ENCODE measurements at regions not wholly inside any gene's neighbourhood (a gene's known extent, or its start where the extent isn't known, plus 50 kb on each side); places are given as distances from the start of the nearest gene placed in this dataset.

DNA sequence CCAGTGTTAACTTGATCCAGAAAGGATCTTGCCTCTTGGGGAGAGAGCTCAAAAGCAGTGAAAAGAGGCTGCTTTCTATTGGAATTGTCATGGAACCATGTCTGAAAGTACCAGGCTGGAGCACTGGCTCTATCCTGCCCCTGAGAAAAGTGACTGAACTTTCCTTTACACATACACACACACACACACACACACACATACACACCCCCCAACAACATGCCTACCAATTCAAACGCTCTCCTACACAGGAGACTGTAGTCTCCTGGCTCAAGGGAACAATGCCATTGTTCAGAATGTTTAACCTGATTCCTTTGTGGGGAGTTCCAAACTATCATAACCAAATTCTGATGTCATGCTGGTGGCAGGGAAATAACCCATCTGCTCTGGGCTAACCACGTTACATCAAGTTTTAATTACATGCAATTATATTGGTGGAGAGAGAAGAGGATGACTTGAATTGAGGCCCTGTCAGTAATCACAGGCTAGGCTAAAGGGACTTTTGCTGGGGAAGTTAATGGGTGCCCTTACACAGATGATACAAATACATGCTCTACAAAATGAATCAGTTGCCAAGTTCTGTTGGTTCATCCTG lies 52.3 kb upstream of the DUSP10 start:
- Mint-ChIP-seq H3K9me3 (ENCODE audit: unreplicated experiment) (peaks cover 3% of the 10 kb centered on the region), H3K4me1 (ENCODE audit: low read depth, unreplicated experiment) (no peaks in the 10 kb centered on the region), H3K4me3 (ENCODE audit: unreplicated experiment) (no peak overlapping the region), H3K27me3 (ENCODE audit: insufficient read depth, unreplicated experiment) (peaks cover 7% of the 10 kb centered on the region), H3K27ac (ENCODE audit: unreplicated experiment) (no peak overlapping the region), H3K36me3 (ENCODE audit: insufficient read depth, unreplicated experiment) (no peaks in the 10 kb centered on the region)
- DNase-seq = no peak
- Histone ChIP-seq H3K36me3 (ENCODE audit: control insufficient read depth, insufficient read depth, low read length) (no peaks in the 10 kb centered on the region), H3K4me3 (ENCODE audit: low read depth, low read length) (no peak overlapping the region), H3K4me1 (no peaks in the 10 kb centered on the region), H3K27me3 (replicated peaks; ENCODE audit: control insufficient read depth, insufficient read depth, low read length) (no peaks in the 10 kb centered on the region; the same call in 1 of the 2 replicates), H3K9me3 (no peaks in the 10 kb centered on the region)
- intact Hi-C loops (cut with micrococcal nuclease; ENCODE audit: unreplicated experiment) = no loop called here
- TF ChIP-seq, protein P1, sequence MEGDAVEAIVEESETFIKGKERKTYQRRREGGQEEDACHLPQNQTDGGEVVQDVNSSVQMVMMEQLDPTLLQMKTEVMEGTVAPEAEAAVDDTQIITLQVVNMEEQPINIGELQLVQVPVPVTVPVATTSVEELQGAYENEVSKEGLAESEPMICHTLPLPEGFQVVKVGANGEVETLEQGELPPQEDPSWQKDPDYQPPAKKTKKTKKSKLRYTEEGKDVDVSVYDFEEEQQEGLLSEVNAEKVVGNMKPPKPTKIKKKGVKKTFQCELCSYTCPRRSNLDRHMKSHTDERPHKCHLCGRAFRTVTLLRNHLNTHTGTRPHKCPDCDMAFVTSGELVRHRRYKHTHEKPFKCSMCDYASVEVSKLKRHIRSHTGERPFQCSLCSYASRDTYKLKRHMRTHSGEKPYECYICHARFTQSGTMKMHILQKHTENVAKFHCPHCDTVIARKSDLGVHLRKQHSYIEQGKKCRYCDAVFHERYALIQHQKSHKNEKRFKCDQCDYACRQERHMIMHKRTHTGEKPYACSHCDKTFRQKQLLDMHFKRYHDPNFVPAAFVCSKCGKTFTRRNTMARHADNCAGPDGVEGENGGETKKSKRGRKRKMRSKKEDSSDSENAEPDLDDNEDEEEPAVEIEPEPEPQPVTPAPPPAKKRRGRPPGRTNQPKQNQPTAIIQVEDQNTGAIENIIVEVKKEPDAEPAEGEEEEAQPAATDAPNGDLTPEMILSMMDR (IDR thresholded peaks at IDR 0.05; ENCODE audit: insufficient read depth in 1 of 2, low read depth in 1 of 2, low read length in 1 of 2, severe bottlenecking in 1 of 2, unreplicated experiment in 1 of 2) = no peak
- ChIA-PET POLR2A (no interaction called here), CTCF (no interaction called here)
- BruUV-seq (replicated peaks) = no TSS peak

GRCh38 chr1:221793439-221794078 lies 51.7 kb upstream of the DUSP10 start:
- CTCF ChIA-PET = no interaction called here
- POLR2A ChIA-PET = no interaction called here
- TF ChIP-seq, protein P1 (IDR thresholded peaks at IDR 0.05; ENCODE audit: insufficient read depth in 1 of 2, low read depth in 1 of 2, low read length in 1 of 2, severe bottlenecking in 1 of 2, unreplicated experiment in 1 of 2) = no peak

DNA sequence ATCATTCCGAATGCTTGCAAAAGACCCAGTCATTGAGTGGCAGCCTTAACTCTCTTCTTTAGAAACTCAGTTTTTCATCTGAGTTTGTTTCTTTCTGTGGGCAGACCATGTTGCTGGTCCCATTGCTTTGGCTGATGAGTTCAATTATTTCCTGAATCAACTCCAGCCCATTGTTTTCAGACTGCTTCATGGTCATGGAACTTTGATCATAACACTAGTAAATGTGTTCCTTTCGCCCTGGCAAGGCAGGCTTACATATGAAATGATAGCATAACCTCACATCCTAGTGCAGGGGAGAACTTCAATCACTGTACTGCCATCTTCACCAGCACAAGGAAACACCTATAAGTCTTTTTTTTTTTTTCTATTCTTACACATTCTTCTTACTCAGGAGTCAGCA lies 50.0 kb upstream of the DUSP10 start:
- intact Hi-C loops (cut with micrococcal nuclease; ENCODE audit: unreplicated experiment) = no loop called here
- H3K4me1 ChIP-seq = no peaks in the 10 kb centered on the region
- no peak overlapping the region for H3K4me3 Mint-ChIP-seq (ENCODE audit: unreplicated experiment)
- H3K4me3 ChIP-seq (ENCODE audit: low read depth, low read length) = no peak overlapping the region
- no peaks in the 10 kb centered on the region for H3K9me3 ChIP-seq
- H3K27me3 Mint-ChIP-seq (ENCODE audit: insufficient read depth, unreplicated experiment) = peaks cover 8% of the 10 kb centered on the region
- H3K36me3 Mint-ChIP-seq (ENCODE audit: insufficient read depth, unreplicated experiment) = no peaks in the 10 kb centered on the region
- H3K9me3 Mint-ChIP-seq (ENCODE audit: unreplicated experiment) = no peaks in the 10 kb centered on the region
- POLR2A ChIA-PET = no interaction called here
- TF ChIP-seq, protein P1 (IDR thresholded peaks at IDR 0.05; ENCODE audit: insufficient read depth in 1 of 2, low read depth in 1 of 2, low read length in 1 of 2, severe bottlenecking in 1 of 2, unreplicated experiment in 1 of 2) = no peak
- H3K4me1 Mint-ChIP-seq (ENCODE audit: low read depth, unreplicated experiment) = no peaks in the 10 kb centered on the region
- DNase-seq = no peak
- BruUV-seq (replicated peaks) = no TSS peak
- CTCF ChIA-PET = no interaction called here
- no peak overlapping the region for H3K27ac Mint-ChIP-seq (ENCODE audit: unreplicated experiment)
- H3K27me3 ChIP-seq (replicated peaks; ENCODE audit: control insufficient read depth, insufficient read depth, low read length) = no peaks in the 10 kb centered on the region; the same call in 1 of the 2 replicates
- H3K36me3 ChIP-seq (ENCODE audit: control insufficient read depth, insufficient read depth, low read length) = no peaks in the 10 kb centered on the region

More at GRCh38 chr1:221793439-221794078, 51.7 kb upstream of the DUSP10 start:
- Histone ChIP-seq H3K4me1 (no peaks in the 10 kb centered on the region), H3K4me3 (ENCODE audit: low read depth, low read length) (no peak overlapping the region), H3K36me3 (ENCODE audit: control insufficient read depth, insufficient read depth, low read length) (no peaks in the 10 kb centered on the region), H3K9me3 (no peaks in the 10 kb centered on the region), H3K27me3 (replicated peaks; ENCODE audit: control insufficient read depth, insufficient read depth, low read length) (no peaks in the 10 kb centered on the region; the same call in 1 of the 2 replicates)
- H3K27me3 Mint-ChIP-seq (ENCODE audit: insufficient read depth, unreplicated experiment) = peaks cover 7% of the 10 kb centered on the region
- BruUV-seq (replicated peaks) = no TSS peak
- H3K4me1 Mint-ChIP-seq (ENCODE audit: low read depth, unreplicated experiment) = no peaks in the 10 kb centered on the region
- H3K27ac Mint-ChIP-seq (ENCODE audit: unreplicated experiment) = no peak overlapping the region
- intact Hi-C loops (cut with micrococcal nuclease; ENCODE audit: unreplicated experiment) = no loop called here
- DNase-seq = no peak
- H3K4me3 Mint-ChIP-seq (ENCODE audit: unreplicated experiment) = no peak overlapping the region
- no peaks in the 10 kb centered on the region for H3K36me3 Mint-ChIP-seq (ENCODE audit: insufficient read depth, unreplicated experiment)
- no peaks in the 10 kb centered on the region for H3K9me3 Mint-ChIP-seq (ENCODE audit: unreplicated experiment)

All from Caco-2 (cell line).